22Rv1 (cell line): ENCODE measurements at regions not wholly inside any gene's neighbourhood (a gene's known extent, or its start where the extent isn't known, plus 50 kb on each side); places are given as distances from the start of the nearest gene placed in this dataset.

Source experiments
- ZFX ChIP-seq: fragments of 450-650 bp; IDR thresholded peaks from 2 replicates; pipeline ENCODE4 v1.6.1; 2017; ENCODE audit warnings: antibody characterized with exemption, borderline replicate concordance
- TF ChIP-seq, protein P1 (sequence below): fragments of 450-650 bp; IDR thresholded peaks from 2 replicates; pipeline ENCODE4 v1.5.1; 2017; ENCODE audit warnings: mild to moderate bottlenecking

GRCh38 chr2:10197697-10198076 is 75.1 kb downstream of the RRM2 start:
- TF ChIP-seq, protein P1, sequence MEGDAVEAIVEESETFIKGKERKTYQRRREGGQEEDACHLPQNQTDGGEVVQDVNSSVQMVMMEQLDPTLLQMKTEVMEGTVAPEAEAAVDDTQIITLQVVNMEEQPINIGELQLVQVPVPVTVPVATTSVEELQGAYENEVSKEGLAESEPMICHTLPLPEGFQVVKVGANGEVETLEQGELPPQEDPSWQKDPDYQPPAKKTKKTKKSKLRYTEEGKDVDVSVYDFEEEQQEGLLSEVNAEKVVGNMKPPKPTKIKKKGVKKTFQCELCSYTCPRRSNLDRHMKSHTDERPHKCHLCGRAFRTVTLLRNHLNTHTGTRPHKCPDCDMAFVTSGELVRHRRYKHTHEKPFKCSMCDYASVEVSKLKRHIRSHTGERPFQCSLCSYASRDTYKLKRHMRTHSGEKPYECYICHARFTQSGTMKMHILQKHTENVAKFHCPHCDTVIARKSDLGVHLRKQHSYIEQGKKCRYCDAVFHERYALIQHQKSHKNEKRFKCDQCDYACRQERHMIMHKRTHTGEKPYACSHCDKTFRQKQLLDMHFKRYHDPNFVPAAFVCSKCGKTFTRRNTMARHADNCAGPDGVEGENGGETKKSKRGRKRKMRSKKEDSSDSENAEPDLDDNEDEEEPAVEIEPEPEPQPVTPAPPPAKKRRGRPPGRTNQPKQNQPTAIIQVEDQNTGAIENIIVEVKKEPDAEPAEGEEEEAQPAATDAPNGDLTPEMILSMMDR = no peak
- TF ChIP-seq ZFX = no peak
